GM18909 (cell line): ENCODE measurements at regions not wholly inside any gene's neighbourhood (a gene's known extent, or its start where the extent isn't known, plus 50 kb on each side); places are given as distances from the start of the nearest gene placed in this dataset.
A peak's percentile ranks its signal among the peaks of the same experiment; 100 is the strongest.

Source experiments
- ATAC-seq: cut with Tn5 transposase; IDR thresholded peaks from one replicate; pipeline ENCODE4 v1.9.1; 2021; ENCODE audit warnings: mild to moderate bottlenecking; ENCODE audit not compliant: unreplicated experiment, poor library complexity

- ATAC-seq: no peak
These were observed 1445.7 kb upstream of the CADM2 start for GRCh38 chr3:83513051-83513450.

- no peak for ATAC-seq
These were observed 1445.1 kb upstream of the CADM2 start for GRCh38 chr3:83513677-83514076.

GRCh38 chr3:83514130-83514914 is 1444.5 kb upstream of the CADM2 start:
- ATAC-seq: no peak

- no peak for ATAC-seq
These were observed 1443.7 kb upstream of the CADM2 start for GRCh38 chr3:83515123-83515522.

GRCh38 chr3:83523470-83524073 is 1435.2 kb upstream of the CADM2 start:
- ATAC-seq: peak; percentile 89

GRCh38 chr3:83524901-83525300 is 1433.9 kb upstream of the CADM2 start:
- ATAC-seq: no peak

GRCh38 chr3:83559082-83559481 is 1399.7 kb upstream of the CADM2 start:
- ATAC-seq: no peak

- no peak for ATAC-seq
These were observed 1390.9 kb upstream of the CADM2 start for GRCh38 chr3:83567935-83568334.

- no peak for ATAC-seq
These were observed 1377.2 kb upstream of the CADM2 start for GRCh38 chr3:83581546-83581945.

- no peak for ATAC-seq
These were observed 1357.1 kb upstream of the CADM2 start for GRCh38 chr3:83601704-83602103.

GRCh38 chr3:83622526-83622925 is 1336.3 kb upstream of the CADM2 start:
- ATAC-seq: no peak

- no peak for ATAC-seq
These were observed 1333.5 kb upstream of the CADM2 start for GRCh38 chr3:83625261-83625660.

- no peak for ATAC-seq
These were observed 1330.3 kb upstream of the CADM2 start for GRCh38 chr3:83628471-83628870.

GRCh38 chr3:83632526-83632925 is 1326.3 kb upstream of the CADM2 start:
- no peak for ATAC-seq

- ATAC-seq: no peak
These were observed 1325.0 kb upstream of the CADM2 start for GRCh38 chr3:83633758-83634157.

GRCh38 chr3:83649692-83650091 is 1309.1 kb upstream of the CADM2 start:
- ATAC-seq: no peak

- ATAC-seq: no peak
These were observed 1303.7 kb upstream of the CADM2 start for GRCh38 chr3:83655083-83655482.

GRCh38 chr3:83662381-83662960 is 1296.3 kb upstream of the CADM2 start:
- no peak for ATAC-seq

- ATAC-seq: no peak
These were observed 1288.4 kb upstream of the CADM2 start for GRCh38 chr3:83670416-83670815.

GRCh38 chr3:83683937-83684598 is 1274.7 kb upstream of the CADM2 start:
- ATAC-seq: no peak

GRCh38 chr3:83706669-83707068 is 1252.1 kb upstream of the CADM2 start:
- no peak for ATAC-seq
